NCI-H2107 treated with DMSO at 0.1 percent for 48 hours (cell line): ENCODE measurements at regions not wholly inside any gene's neighbourhood (a gene's known extent, or its start where the extent isn't known, plus 50 kb on each side); places are given as distances from the start of the nearest gene placed in this dataset.

Source experiments
- DNase-seq: peaks from one replicate; lab custom pipeline; 2025; ENCODE audit not compliant: unreplicated experiment; lab: John Stamatoyannopoulos, UW

DNA sequence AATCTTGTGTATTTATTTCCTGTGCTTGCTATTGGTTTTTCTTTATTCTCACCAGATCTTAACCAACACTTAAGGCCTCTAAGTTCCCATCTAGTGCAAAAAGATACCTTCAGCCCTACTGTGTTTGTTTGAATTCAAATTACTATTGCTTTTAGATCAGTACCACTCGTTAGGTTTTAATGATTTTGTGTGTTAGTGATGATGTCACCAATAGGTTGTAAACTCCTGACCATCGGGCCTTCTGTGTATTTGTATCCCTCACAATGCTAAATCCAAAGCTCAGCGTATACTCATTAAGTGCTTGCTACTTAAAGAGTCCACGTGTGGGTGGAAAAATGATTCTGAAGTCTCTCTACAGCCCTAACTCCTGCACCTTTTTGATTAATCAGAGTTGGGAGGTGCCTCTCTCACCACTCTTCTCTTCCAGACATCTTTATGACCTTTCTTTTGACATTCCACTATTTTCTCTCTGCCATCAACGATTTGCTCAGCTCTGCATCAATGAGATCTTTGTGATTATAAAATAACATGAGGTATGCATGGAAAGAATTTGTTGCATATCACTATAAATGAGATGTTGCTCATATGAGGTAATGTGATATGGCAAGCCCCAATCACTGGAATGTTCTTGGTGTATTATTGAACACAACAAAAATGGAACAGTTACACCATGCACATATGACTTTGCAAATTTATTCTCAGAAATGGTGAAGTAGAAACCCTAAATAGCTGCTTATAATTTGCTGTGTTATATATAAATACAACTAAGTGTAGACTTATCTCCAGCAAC lies 55.1 kb upstream of the LAMA2 start:
- no peak for DNase-seq

DNA sequence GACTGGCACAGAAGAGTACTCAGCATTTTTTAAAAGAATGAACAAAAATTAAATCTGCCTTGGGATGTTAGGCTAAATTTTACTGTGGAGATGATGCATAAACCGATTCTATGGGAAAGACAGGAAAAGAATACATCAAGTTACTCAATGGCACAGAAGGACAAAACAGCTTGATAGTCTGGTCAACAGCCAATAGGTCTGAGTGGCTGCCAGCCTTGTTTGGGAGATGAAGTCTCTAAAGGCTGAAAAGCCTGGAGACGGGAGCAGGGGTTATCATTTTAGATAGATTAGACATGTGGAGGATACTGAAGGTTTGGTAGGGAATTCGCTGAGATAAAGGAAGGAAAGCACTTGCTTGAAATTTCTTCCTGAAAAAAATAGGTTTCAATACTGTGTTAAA lies 56.3 kb upstream of the LAMA2 start:
- no peak for DNase-seq

DNA sequence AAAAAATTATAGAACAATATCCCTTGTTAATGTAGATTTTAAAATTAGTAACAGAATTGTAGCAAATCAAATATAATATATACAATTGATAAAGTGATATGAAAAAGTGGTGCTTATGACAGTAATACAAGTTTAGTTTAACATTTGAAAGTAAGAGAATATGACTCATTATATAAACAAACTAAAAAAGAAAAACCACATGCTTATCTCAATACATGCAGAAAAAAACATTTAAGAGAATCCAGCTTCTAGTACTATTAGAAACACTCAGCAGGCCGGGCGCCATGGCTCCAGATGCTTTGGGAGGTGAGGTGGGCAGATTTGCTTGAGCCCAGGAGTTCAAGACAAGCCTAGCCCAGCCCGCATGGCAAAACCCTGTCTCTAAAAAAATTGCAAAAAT lies 60.7 kb upstream of the LAMA2 start:
- DNase-seq: no peak

DNA sequence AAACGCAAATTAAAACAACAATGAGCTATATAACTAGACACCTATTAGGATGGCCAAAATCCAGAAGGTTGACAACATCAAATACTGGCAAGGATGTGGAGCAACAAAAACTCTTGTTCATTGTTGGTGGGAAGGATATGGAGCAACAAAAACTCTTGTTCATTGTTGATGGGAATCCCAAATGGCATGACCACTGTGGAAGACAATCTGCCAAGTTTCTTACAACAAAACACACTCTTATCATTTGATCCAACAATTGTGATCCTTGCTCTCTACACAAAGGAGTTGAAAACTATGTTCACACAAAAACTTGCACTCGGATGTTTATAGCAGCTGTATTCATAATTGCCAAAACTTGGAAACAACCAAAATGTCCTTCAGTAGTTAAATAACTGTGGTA lies 61.8 kb upstream of the LAMA2 start:
- DNase-seq: no peak

DNA sequence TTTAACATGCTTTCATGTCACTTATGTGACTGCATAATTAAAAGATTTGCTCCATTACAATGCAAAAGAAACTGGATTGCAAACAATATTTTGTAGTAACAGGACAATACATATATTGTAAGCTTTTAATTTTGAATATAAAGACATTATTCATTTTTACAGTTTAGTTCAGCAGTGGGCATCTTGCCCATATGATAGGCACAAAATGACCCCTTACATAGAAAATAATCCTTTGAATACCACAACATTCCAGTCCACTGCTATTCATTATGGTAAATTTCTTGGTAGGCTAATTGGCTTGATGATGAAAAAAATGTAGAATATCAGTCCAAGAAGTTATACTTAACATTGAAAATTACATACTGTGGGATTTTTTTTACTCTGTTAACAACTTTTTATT lies 74.1 kb upstream of the LAMA2 start:
- DNase-seq: no peak

DNA sequence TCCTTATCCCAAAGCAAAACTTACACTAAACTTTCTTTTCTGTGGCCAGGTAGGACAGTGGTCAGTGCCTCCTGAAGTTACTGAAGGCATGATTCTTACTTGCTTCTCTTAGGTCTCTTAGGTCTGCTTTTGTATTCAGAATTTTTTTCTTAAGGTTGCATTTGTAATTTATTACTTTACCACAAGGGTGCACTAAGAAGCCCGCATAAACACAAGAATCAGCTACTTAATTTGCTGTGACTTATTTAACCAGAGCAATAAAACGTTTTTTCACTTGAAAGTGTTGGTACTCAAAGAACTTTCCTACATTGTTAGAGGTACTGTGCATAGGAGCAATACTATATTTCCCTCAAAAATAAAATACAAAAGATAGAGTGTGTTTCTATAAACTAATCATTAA lies 75.4 kb upstream of the LAMA2 start:
- DNase-seq: no peak

DNA sequence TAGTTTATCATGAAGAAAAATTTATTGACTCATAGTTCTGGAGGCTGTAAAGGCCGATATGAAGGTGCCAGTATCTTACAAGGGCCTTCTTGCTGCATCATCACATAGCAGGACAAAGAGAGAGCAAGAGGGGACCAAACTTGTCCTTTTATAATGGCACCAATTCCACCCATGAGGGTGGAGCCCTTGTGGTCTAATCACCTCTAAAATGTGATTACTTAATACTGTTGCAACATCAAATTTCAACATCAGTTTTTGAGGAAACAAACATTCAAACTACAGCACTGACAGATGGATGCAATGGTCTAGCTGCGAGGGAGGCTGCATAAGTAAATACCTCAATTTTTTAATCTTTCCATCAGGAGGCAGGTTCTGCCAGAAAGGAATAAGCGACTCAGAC lies 76.7 kb upstream of the LAMA2 start:
- DNase-seq: no peak

DNA sequence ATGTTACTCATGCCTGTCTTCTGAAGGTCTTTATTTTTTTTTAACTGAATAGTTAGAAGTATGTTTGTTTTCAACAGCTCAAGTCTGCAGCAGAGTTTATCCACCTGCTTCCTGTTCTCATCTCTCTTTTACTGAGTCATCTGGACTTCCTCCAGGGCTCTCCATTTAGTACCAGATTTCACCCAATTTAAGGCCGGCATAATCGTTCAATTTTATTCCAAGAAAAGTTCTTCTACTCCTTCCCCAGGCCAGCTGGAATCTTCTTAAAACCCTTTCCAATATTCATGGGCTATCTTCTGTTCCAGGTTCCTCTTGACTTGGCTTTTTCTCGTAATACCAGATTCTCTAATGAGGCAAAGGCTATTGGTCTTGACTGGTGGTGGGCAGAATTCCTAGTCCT lies 79.0 kb upstream of the LAMA2 start:
- no peak for DNase-seq

DNA sequence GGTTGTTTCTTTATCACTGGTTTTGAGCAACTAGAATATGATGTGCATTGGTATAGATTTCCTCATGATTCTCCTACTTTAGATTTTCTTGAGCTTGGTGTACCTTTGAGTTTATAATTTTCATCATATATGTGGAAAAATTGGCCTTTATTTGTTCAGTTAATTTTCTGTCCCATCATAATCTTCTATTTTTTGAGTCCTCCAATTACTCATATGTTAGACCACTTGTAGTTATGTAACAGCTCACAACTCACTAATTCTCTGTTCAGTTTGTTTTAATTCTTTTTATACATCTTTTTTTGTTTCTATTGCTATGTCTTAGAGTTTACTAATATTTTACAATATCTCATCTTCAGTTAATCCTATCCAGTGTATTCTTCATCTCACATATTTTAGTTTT lies 81.3 kb upstream of the LAMA2 start:
- no peak for DNase-seq

DNA sequence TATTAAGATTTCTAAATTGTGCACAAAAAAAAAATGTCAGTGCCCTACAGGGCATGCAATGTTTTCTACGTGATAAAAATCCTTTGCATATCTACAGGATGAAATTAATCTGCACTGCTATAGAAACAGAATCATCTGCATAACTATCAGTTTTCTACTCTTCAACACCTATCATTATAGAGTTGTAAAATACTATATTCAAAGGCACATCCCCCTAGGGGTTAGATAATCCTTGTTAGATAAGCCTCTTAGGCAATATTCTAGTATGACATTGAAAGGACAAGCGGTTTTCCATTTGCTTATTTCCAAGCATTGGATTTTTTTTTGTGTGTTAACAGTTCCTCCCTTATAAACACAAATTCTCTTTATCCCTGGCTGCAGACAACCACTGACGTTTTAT lies 98.7 kb upstream of the LAMA2 start:
- DNase-seq: no peak

DNA sequence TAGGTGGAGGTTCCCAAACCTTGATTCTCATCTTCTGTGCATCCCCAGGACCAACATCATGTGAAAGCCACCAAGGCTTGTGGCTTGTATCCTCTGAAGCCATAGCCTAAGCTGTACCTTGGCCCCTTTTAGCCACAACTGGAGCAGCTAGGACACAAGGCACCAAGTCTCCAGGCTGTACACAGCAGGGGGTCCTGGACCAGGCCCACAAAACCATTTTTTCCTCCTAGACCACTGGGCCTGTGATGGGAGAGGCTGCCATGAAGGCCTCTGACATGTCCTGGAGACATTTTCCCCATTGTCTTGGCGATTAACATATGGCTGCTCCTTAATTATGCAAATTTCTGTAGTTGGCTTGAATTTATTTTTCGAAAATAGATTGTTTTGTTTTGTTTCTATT lies 114.8 kb upstream of the LAMA2 start:
- no peak for DNase-seq

DNA sequence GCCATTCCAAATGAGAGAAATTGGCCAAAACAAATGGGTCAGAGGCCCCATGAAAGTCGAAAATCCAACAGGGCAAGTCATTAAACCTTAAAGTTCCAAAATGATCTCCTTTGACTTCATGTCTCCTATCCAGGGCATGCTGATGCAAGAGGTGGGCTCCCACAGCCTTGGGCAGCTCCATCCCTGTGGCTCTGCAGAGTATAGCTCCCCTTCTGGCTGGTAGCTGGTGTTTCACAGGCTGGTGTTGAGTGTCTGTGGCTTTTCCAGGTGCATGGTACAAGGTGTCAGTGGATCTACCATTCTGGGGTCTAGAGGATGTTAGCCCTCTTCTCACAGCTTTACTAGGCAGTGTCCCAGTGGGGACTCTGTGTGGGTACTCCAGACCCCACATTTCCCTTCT lies 115.2 kb upstream of the LAMA2 start:
- DNase-seq: no peak

DNA sequence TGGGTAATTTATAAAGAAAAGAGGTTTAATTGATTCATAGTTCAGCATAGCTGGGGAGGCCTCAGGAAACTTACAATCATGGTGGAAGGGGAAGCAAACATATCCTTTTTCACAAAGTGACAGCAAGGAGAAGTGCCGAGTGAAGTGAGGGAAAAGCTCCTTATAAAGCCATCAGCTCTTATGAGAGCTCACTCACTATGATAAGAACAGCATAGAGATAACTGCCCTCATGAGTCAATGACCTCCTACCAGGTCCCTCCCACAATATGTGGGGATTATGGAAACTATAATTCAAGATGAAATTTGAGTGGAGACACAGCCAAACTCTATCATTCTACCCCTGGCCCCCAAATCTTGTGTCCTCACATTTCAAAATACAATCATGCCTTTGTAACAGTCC lies 115.8 kb upstream of the LAMA2 start:
- no peak for DNase-seq

DNA sequence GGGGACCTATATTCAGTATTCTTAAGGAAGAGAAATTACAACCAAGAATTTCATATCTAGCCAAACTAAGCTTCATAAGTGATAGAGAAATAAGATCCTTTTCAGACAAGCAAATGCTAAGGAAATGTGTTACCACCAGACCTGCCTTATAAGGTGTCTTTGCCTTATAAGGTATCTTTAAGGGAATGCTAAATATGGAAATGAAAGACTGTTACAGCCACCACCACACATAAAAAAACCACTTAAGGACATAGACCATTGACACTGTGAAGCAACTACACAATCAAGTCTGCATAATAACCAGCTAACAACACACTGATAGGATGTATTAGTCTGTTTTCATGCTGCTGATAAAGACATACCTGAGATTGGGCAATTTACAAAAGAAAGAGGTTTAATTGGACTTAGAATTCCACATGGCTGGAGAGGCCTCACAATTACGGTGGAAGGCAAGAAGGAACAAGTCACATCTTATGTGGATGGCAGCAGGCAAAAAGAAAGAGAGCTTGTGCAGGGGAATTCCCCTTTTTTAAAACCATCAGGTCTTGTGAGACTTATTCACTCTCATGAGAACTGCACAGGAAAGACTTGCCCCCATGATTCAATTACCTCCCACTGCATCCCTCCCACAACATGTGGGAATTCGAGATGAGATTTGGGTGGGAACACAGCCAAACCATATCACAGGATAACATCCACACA lies 119.2 kb upstream of the LAMA2 start:
- DNase-seq: no peak

DNA sequence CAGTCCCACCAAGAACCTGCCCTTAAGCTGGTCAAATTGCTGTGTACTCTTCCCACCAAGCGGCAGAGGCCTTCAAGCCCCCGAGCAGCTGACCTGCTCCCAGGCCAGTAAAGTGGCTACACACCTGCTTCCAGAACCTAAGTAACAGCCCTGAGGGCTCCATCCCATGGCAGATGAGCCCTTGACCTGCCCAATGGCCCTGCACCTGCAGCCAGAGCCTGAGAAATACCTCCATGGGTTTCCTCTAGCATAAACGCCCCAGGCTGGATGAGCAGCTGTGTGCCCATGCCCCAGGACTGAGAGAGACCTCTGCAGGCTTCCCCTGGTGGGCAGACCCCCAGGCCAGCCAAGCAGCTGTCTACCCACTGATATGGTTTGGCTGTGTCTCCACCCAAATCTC lies 123.0 kb upstream of the LAMA2 start:
- no peak for DNase-seq

DNA sequence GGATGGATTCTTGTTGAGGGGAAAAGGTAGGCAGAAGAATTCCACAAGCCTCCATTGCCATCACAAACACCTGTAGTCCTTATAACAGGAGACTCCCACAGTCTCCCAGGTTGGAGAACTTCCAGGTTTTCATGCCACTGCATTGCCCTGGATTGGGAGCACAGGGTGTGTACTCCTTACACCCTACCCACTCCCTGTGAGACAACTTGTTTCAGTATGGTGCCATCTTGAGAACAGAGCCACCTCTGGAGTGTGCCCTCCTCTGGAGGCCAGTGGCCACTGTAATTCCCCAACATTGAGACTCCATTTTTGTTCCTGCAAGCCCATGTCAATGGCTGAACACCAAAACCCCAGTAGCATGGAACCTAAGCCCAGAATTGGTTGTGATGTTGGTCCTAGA lies 123.5 kb upstream of the LAMA2 start:
- DNase-seq: no peak

DNA sequence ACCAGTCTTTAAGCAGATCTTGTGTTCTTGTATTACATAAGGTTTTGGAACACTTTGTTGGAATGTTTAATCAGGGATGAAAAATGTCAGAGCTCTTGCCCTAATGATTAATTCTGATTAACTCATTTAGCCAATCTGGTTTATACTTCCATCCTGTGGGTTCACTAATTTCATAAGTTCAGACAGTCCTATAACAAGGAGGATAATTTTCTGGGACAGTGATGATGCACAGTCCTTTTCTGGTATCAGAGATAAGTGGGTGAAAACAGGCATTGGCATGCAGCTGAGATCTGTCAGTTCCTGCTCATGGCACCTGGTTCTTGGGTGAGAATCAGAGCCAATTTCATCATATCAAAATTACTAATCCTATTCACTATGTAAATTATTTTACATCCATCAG lies 125.0 kb upstream of the LAMA2 start:
- DNase-seq: no peak

DNA sequence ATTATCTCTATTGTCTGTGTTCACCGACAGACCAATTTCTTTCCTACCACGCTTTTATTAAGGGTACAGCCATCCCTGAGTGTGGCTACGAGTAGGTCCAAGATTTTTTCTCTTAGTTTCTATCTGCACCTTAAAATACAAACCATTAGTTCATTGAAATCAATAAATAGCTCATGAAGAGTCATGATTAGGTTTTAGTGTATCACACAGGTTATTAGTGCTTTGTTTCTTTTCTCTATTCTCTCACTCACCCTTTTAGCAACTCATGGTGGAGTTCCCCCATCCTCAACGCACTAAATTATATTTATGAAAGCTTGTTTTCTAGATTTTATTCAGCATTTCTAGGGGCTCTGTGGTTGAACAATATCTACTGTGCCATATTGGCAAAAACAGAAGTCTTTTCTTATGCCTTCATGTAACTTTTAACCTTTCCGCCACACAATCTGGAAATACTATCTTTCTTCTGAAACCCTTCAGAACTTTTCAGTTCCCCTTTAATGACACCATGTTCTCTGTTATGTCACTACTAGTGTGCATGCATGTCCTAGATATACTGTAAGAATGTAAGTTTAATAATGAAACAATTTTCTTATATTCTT lies 128.2 kb upstream of the LAMA2 start:
- DNase-seq: no peak

DNA sequence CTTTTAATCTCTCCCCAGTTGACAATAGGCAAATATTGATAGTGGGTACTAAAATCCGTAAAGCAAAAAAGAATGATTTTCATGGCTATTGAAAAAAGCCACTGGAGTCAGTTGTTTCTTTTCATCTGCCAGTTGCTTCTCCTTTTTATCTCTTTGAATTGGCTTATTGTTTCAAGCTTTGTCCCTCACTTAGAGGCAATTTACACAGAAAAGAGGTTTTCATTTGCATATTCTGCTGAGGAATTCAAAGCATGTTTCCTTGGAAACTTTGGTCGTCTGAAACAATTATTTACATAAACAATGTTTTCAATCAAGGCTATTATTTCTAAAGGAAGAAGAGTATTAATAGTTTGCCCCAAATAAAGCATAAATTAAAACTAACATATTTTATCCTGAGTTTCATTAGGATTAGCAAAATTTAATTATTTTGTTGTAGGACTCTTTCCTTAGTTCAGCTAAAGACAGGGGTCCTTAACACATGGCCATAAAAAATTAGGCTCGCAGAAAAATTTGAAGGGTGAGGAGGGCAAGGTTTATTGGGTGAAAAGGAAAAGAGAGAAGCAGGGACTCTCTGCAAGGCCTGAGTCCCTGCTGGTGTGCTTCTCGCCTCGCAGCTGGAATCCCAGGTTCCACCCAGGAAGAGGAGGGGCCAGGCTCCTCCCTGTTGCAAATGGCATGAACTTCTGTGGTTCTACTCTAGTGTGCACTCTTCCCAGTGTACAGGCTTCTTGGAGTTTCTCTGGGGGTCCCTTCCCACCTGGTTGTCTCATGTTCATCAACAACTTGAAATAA lies 138.8 kb upstream of the LAMA2 start:
- DNase-seq: no peak

DNA sequence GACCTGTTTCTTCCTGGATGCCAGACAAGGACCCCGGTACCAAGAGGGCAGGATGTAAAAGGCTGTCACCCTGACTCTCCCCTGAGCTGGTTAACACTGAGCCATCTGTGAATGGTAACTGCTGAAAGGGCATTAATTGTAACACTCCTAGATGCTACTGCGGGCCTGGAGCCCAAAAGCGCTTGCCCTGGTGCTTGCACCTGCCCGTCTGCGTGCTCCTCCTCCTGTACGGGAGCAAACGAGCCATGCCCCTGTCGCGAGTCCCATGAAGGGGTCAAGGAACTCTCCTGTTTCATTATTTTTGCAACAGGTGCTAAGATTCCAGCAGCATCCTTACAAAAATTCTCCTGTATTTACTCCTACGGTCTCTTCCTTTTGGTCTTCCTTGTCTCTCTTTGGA lies 140.0 kb upstream of the LAMA2 start:
- no peak for DNase-seq

DNA sequence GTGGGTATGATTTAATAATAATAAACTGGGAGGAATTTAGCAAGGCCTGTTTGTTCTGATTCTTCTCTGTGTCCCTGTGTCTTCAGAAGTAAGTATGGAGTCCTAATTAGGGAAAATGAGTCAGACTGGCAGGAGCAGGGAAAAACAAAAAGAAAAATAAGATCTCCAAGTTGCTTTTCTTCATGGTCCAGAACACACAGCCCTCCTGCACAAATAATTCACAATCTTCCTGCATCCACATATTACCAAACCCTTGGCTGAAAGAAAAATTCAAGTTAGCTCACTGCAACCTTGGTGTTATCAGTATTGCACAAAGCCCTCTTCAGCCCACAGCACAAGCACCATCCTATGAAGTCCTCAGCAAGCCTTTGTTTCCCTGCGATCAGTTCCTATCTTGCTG lies 142.0 kb upstream of the LAMA2 start:
- DNase-seq: no peak

DNA sequence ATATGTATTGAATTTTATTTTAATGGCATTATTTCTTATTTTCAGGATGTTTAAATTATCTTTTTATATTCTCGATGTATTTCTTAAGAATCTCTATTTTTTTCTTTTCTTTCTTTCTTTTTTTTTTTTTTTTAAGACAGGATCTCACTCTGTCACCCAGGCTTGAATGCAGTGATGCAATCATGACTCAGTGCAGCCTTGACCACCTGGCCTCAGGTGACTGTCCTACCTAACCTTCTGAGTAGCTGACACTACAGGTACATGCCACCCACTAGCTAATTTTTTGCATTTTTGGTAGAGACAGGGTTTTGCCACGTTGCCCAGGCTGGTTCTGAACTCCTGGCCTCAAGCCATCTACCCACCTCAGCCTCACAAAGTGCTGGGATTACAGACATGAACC lies 143.8 kb upstream of the LAMA2 start:
- no peak for DNase-seq
